ENCODE measurements at regions not wholly inside any gene's neighbourhood (a gene's known extent, or its start where the extent isn't known, plus 50 kb on each side); places are given as distances from the start of the nearest gene placed in this dataset.
"Not testable (repeated sequence)": the region's sequence is repeated elsewhere in the genome, so short reads cannot be mapped to it uniquely, and the experiment has no call there.

- H3K23ac ChIP-seq (ENCODE audit: low read length in 2 of 2) = no peak overlapping the region
- no peaks in the 10 kb centered on the region for H3K27me3 ChIP-seq (ENCODE audit: control insufficient read depth in 1 of 2, insufficient read depth in 1 of 2, low read length in 2 of 2)
- H3K79me1 ChIP-seq (replicated peaks; ENCODE audit: low read length, poor library complexity, severe bottlenecking) = no peaks in the 10 kb centered on the region
- no peak overlapping the region for H3K4me3 ChIP-seq (ENCODE audit: insufficient read depth in 1 of 2, low read depth in 1 of 2, low read length in 2 of 2)
- no peak overlapping the region for H2AK5ac ChIP-seq (ENCODE audit: low read length, severe bottlenecking)
- no peak overlapping the region for H2BK12ac ChIP-seq (ENCODE audit: low read length in 2 of 2)
- H2BK120ac ChIP-seq (ENCODE audit: low read depth, low read length) = no peak overlapping the region
- no peak overlapping the region for H3K14ac ChIP-seq (ENCODE audit: low read length in 2 of 2)
- H2BK15ac ChIP-seq (ENCODE audit: low read depth, poor library complexity, severe bottlenecking) = no peak overlapping the region
- no peak overlapping the region for H3K18ac ChIP-seq (ENCODE audit: low read depth in 1 of 2, low read length in 2 of 2)
- no peaks in the 10 kb centered on the region for H3K9me3 ChIP-seq (ENCODE audit: control insufficient read depth, low read length)
- no peak overlapping the region for H2BK5ac ChIP-seq (ENCODE audit: low read depth, low read length, poor library complexity, severe bottlenecking)
- H2AFZ ChIP-seq (ENCODE audit: low read depth, low read length) = no peak overlapping the region
- no peak overlapping the region for H3K9ac ChIP-seq (ENCODE audit: low read length)
- no peaks in the 10 kb centered on the region for H3K36me3 ChIP-seq (ENCODE audit: control insufficient read depth in 1 of 2, insufficient read depth in 2 of 2, low read depth in 1 of 2, low read length in 2 of 2)
- no peaks in the 10 kb centered on the region for H3K4me1 ChIP-seq (ENCODE audit: control insufficient read depth, insufficient read depth, low read depth, low read length)
- H3K27ac ChIP-seq (ENCODE audit: low read length, poor library complexity, severe bottlenecking) = no peak overlapping the region
- H3K4ac ChIP-seq (ENCODE audit: low read depth in 1 of 2, low read length in 2 of 2) = no peak overlapping the region
- no peak overlapping the region for H3K4me2 ChIP-seq (ENCODE audit: low read length, poor library complexity, severe bottlenecking)
- H4K91ac ChIP-seq (ENCODE audit: low read length) = no peak overlapping the region
- DNase-seq = peak; percentile 11
- no peak overlapping the region for H4K8ac ChIP-seq (ENCODE audit: low read length)
- WGBS = no CpG with 5 or more reads among the region's 3 CpGs
These were observed 1705.5 kb upstream of the PIK3C3 start for GRCh38 chr18:40249390-40250080.

GRCh38 chr18:40245612-40246011, 1709.4 kb upstream of the PIK3C3 start:
- not testable (repeated sequence) for H3K4me2 ChIP-seq (ENCODE audit: low read length, poor library complexity, severe bottlenecking); DNase-seq; H2BK15ac ChIP-seq (ENCODE audit: low read depth, poor library complexity, severe bottlenecking); H2AK5ac ChIP-seq (ENCODE audit: low read length, severe bottlenecking); H3K4me1 ChIP-seq (ENCODE audit: control insufficient read depth, insufficient read depth, low read depth, low read length); H3K14ac ChIP-seq (ENCODE audit: low read length in 2 of 2); H3K27me3 ChIP-seq (ENCODE audit: control insufficient read depth in 1 of 2, insufficient read depth in 1 of 2, low read length in 2 of 2); H4K8ac ChIP-seq (ENCODE audit: low read length); H2BK120ac ChIP-seq (ENCODE audit: low read depth, low read length); H3K4me3 ChIP-seq (ENCODE audit: insufficient read depth in 1 of 2, low read depth in 1 of 2, low read length in 2 of 2); H3K9me3 ChIP-seq (ENCODE audit: control insufficient read depth, low read length); H4K91ac ChIP-seq (ENCODE audit: low read length); H3K27ac ChIP-seq (ENCODE audit: low read length, poor library complexity, severe bottlenecking); H3K79me1 ChIP-seq (replicated peaks; ENCODE audit: low read length, poor library complexity, severe bottlenecking); H3K9ac ChIP-seq (ENCODE audit: low read length); H2AFZ ChIP-seq (ENCODE audit: low read depth, low read length); H3K36me3 ChIP-seq (ENCODE audit: control insufficient read depth in 1 of 2, insufficient read depth in 2 of 2, low read depth in 1 of 2, low read length in 2 of 2); H2BK5ac ChIP-seq (ENCODE audit: low read depth, low read length, poor library complexity, severe bottlenecking); H2BK12ac ChIP-seq (ENCODE audit: low read length in 2 of 2); H3K23ac ChIP-seq (ENCODE audit: low read length in 2 of 2); H3K18ac ChIP-seq (ENCODE audit: low read depth in 1 of 2, low read length in 2 of 2); H3K4ac ChIP-seq (ENCODE audit: low read depth in 1 of 2, low read length in 2 of 2)
- WGBS = 99% methylated on average over 5 of the region's 5 CpGs

- no peaks in the 10 kb centered on the region for H3K27me3 ChIP-seq (ENCODE audit: control insufficient read depth in 1 of 2, insufficient read depth in 1 of 2, low read length in 2 of 2)
- H4K8ac ChIP-seq (ENCODE audit: low read length) = no peak overlapping the region
- no peaks in the 10 kb centered on the region for H3K4me1 ChIP-seq (ENCODE audit: control insufficient read depth, insufficient read depth, low read depth, low read length)
- H3K79me1 ChIP-seq (replicated peaks; ENCODE audit: low read length, poor library complexity, severe bottlenecking) = no peaks in the 10 kb centered on the region
- no peak overlapping the region for H3K4me3 ChIP-seq (ENCODE audit: insufficient read depth in 1 of 2, low read depth in 1 of 2, low read length in 2 of 2)
- no peaks in the 10 kb centered on the region for H3K36me3 ChIP-seq (ENCODE audit: control insufficient read depth in 1 of 2, insufficient read depth in 2 of 2, low read depth in 1 of 2, low read length in 2 of 2)
- no peak overlapping the region for H3K4ac ChIP-seq (ENCODE audit: low read depth in 1 of 2, low read length in 2 of 2)
- H2BK12ac ChIP-seq (ENCODE audit: low read length in 2 of 2) = no peak overlapping the region
- H4K91ac ChIP-seq (ENCODE audit: low read length) = no peak overlapping the region
- H2AK5ac ChIP-seq (ENCODE audit: low read length, severe bottlenecking) = no peak overlapping the region
- H3K27ac ChIP-seq (ENCODE audit: low read length, poor library complexity, severe bottlenecking) = no peak overlapping the region
- H3K4me2 ChIP-seq (ENCODE audit: low read length, poor library complexity, severe bottlenecking) = no peak overlapping the region
- no peak overlapping the region for H3K18ac ChIP-seq (ENCODE audit: low read depth in 1 of 2, low read length in 2 of 2)
- no peak overlapping the region for H2BK5ac ChIP-seq (ENCODE audit: low read depth, low read length, poor library complexity, severe bottlenecking)
- WGBS = no CpG with 5 or more reads among the region's 1 CpG
- no peaks in the 10 kb centered on the region for H3K9me3 ChIP-seq (ENCODE audit: control insufficient read depth, low read length)
- H3K23ac ChIP-seq (ENCODE audit: low read length in 2 of 2) = no peak overlapping the region
- no peak overlapping the region for H3K14ac ChIP-seq (ENCODE audit: low read length in 2 of 2)
- no peak overlapping the region for H2BK120ac ChIP-seq (ENCODE audit: low read depth, low read length)
- no peak overlapping the region for H2BK15ac ChIP-seq (ENCODE audit: low read depth, poor library complexity, severe bottlenecking)
- no peak overlapping the region for H3K9ac ChIP-seq (ENCODE audit: low read length)
- no peak overlapping the region for H2AFZ ChIP-seq (ENCODE audit: low read depth, low read length)
- DNase-seq = no peak
These were observed 1711.4 kb upstream of the PIK3C3 start for GRCh38 chr18:40243607-40244006.

GRCh38 chr18:40235836-40236235, 1719.2 kb upstream of the PIK3C3 start:
- Histone ChIP-seq H3K18ac (ENCODE audit: low read depth in 1 of 2, low read length in 2 of 2) (no peak overlapping the region), H3K23ac (ENCODE audit: low read length in 2 of 2) (no peak overlapping the region), H3K9ac (ENCODE audit: low read length) (no peak overlapping the region), H3K9me3 (ENCODE audit: control insufficient read depth, low read length) (no peaks in the 10 kb centered on the region), H3K14ac (ENCODE audit: low read length in 2 of 2) (no peak overlapping the region), H3K4ac (ENCODE audit: low read depth in 1 of 2, low read length in 2 of 2) (no peak overlapping the region), H2AK5ac (ENCODE audit: low read length, severe bottlenecking) (no peak overlapping the region), H2BK15ac (ENCODE audit: low read depth, poor library complexity, severe bottlenecking) (no peak overlapping the region), H3K79me1 (replicated peaks; ENCODE audit: low read length, poor library complexity, severe bottlenecking) (no peaks in the 10 kb centered on the region), H3K4me3 (ENCODE audit: insufficient read depth in 1 of 2, low read depth in 1 of 2, low read length in 2 of 2) (no peak overlapping the region), H3K4me1 (ENCODE audit: control insufficient read depth, insufficient read depth, low read depth, low read length) (no peaks in the 10 kb centered on the region), H3K27me3 (ENCODE audit: control insufficient read depth in 1 of 2, insufficient read depth in 1 of 2, low read length in 2 of 2) (no peaks in the 10 kb centered on the region), H2BK5ac (ENCODE audit: low read depth, low read length, poor library complexity, severe bottlenecking) (no peak overlapping the region), H4K8ac (ENCODE audit: low read length) (no peak overlapping the region), H4K91ac (ENCODE audit: low read length) (no peak overlapping the region), H3K4me2 (ENCODE audit: low read length, poor library complexity, severe bottlenecking) (no peak overlapping the region), H2BK12ac (ENCODE audit: low read length in 2 of 2) (no peak overlapping the region), H2BK120ac (ENCODE audit: low read depth, low read length) (no peak overlapping the region), H2AFZ (ENCODE audit: low read depth, low read length) (no peak overlapping the region), H3K27ac (ENCODE audit: low read length, poor library complexity, severe bottlenecking) (no peak overlapping the region), H3K36me3 (ENCODE audit: control insufficient read depth in 1 of 2, insufficient read depth in 2 of 2, low read depth in 1 of 2, low read length in 2 of 2) (no peaks in the 10 kb centered on the region)
- 97% methylated on average over 6 of the region's 6 CpGs for WGBS
- no peak for DNase-seq
